ENCODE measurements at regions not wholly inside any gene's neighbourhood (a gene's known extent, or its start where the extent isn't known, plus 50 kb on each side); places are given as distances from the start of the nearest gene placed in this dataset.

GRCh38 chr11:4203603-4204360, 109.2 kb downstream of the RRM1 start:
- Histone ChIP-seq H3K27ac (no peak overlapping the region), H3K4me3 (no peak overlapping the region), H3K9me3 (no peaks in the 10 kb centered on the region), H3K4me1 (no peaks in the 10 kb centered on the region), H3K36me3 (no peaks in the 10 kb centered on the region), H3K27me3 (no peaks in the 10 kb centered on the region)
- no peak for TF ChIP-seq POLR2AphosphoS5 (IDR thresholded peaks at IDR 0.05)
- TF ChIP-seq POLR2A (IDR thresholded peaks at IDR 0.05): no peak
- no peak for TF ChIP-seq EP300 (IDR thresholded peaks at IDR 0.05)
- TF ChIP-seq, protein P1, sequence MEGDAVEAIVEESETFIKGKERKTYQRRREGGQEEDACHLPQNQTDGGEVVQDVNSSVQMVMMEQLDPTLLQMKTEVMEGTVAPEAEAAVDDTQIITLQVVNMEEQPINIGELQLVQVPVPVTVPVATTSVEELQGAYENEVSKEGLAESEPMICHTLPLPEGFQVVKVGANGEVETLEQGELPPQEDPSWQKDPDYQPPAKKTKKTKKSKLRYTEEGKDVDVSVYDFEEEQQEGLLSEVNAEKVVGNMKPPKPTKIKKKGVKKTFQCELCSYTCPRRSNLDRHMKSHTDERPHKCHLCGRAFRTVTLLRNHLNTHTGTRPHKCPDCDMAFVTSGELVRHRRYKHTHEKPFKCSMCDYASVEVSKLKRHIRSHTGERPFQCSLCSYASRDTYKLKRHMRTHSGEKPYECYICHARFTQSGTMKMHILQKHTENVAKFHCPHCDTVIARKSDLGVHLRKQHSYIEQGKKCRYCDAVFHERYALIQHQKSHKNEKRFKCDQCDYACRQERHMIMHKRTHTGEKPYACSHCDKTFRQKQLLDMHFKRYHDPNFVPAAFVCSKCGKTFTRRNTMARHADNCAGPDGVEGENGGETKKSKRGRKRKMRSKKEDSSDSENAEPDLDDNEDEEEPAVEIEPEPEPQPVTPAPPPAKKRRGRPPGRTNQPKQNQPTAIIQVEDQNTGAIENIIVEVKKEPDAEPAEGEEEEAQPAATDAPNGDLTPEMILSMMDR (IDR thresholded peaks at IDR 0.05): no peak
- 81% methylated on average over 9 of the region's 9 CpGs for WGBS
- no peak for DNase-seq (ENCODE audit: low spot score in 2 of 2)

GRCh38 chr11:4202749-4203148, 108.2 kb downstream of the RRM1 start:
- TF ChIP-seq POLR2A (IDR thresholded peaks at IDR 0.05) (no peak), POLR2AphosphoS5 (IDR thresholded peaks at IDR 0.05) (no peak), EP300 (IDR thresholded peaks at IDR 0.05) (no peak)
- TF ChIP-seq, protein P1 (IDR thresholded peaks at IDR 0.05): no peak
- no peak for DNase-seq (ENCODE audit: low spot score in 2 of 2)
- Histone ChIP-seq H3K27me3 (no peaks in the 10 kb centered on the region), H3K36me3 (no peaks in the 10 kb centered on the region), H3K4me3 (no peak overlapping the region), H3K4me1 (no peaks in the 10 kb centered on the region), H3K27ac (no peak overlapping the region), H3K9me3 (no peaks in the 10 kb centered on the region)

DNA sequence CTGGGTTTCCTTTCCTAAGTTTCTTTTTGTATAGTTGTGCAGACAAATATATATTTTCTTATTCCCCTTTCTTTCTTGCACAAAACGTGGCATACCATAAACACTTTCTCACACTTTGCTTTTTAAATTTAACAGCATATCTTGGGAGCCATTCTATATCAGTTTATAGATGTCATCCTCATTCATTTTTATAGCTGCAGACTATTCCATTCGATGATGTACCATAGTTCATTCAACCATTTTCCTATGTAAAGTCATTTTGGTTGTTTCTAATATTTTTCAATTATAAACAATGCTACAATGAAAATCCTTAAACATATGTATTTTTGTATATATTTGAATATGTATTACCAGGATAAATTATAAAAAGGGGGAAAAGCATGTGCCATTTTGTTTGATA, 102.5 kb downstream of the RRM1 start:
- Histone ChIP-seq H3K4me1 (no peaks in the 10 kb centered on the region), H3K9me3 (no peaks in the 10 kb centered on the region), H3K27ac (no peak overlapping the region), H3K27me3 (no peaks in the 10 kb centered on the region), H3K36me3 (no peaks in the 10 kb centered on the region), H3K4me3 (no peak overlapping the region)
- TF ChIP-seq EP300 (IDR thresholded peaks at IDR 0.05): no peak
- TF ChIP-seq POLR2A (IDR thresholded peaks at IDR 0.05): no peak
- TF ChIP-seq, protein P1 (IDR thresholded peaks at IDR 0.05): no peak
- TF ChIP-seq POLR2AphosphoS5 (IDR thresholded peaks at IDR 0.05): no peak
- 93% methylated on average over 2 of the region's 2 CpGs for WGBS
- no peak for DNase-seq (ENCODE audit: low spot score in 2 of 2)

GRCh38 chr11:4195909-4196308, 101.3 kb downstream of the RRM1 start:
- TF ChIP-seq POLR2AphosphoS5 (IDR thresholded peaks at IDR 0.05) (no peak), POLR2A (IDR thresholded peaks at IDR 0.05) (no peak)
- peaks cover 3% of the 10 kb centered on the region for H3K4me1 ChIP-seq
- 63% methylated on average over 2 of the region's 2 CpGs for WGBS
- H3K27ac ChIP-seq: no peak overlapping the region
- no peaks in the 10 kb centered on the region for H3K27me3 ChIP-seq
- no peak overlapping the region for H3K4me3 ChIP-seq
- no peaks in the 10 kb centered on the region for H3K9me3 ChIP-seq
- H3K36me3 ChIP-seq: no peaks in the 10 kb centered on the region
- no peak for DNase-seq (ENCODE audit: low spot score in 2 of 2)

DNA sequence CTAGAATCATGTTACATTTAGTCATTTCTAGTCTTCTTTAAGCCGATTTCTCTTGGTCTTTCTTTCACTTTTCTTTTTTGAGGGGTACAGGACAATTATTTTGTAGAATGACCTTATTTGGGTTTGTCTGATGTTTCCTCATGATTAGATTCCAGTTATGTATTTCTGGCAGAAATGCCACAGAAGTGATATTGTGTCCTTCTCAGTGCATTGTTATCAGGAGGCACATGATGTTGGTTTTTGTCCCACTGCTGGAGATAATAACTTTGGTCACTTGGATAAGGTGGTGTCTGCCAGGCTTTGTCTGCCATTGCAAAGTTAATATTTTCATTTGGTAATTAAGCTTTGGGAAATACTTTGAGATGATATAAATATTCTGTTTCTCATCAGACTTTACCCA, 100.3 kb downstream of the RRM1 start:
- WGBS: 86% methylated on average over 1 of the region's 1 CpG
- TF ChIP-seq EP300 (IDR thresholded peaks at IDR 0.05): no peak
- no peak for TF ChIP-seq POLR2AphosphoS5 (IDR thresholded peaks at IDR 0.05)
- TF ChIP-seq, protein P1 (IDR thresholded peaks at IDR 0.05): no peak
- TF ChIP-seq POLR2A (IDR thresholded peaks at IDR 0.05): no peak
- H3K27ac ChIP-seq: no peak overlapping the region
- no peak overlapping the region for H3K4me3 ChIP-seq
- DNase-seq (ENCODE audit: low spot score in 2 of 2): no peak
- H3K9me3 ChIP-seq: no peaks in the 10 kb centered on the region
- H3K4me1 ChIP-seq: peaks cover 4% of the 10 kb centered on the region
- no peaks in the 10 kb centered on the region for H3K36me3 ChIP-seq
- H3K27me3 ChIP-seq: no peaks in the 10 kb centered on the region

All from suprapubic skin (tissue), 4 donors.